ENCODE measurements at regions not wholly inside any gene's neighbourhood (a gene's known extent, or its start where the extent isn't known, plus 50 kb on each side); places are given as distances from the start of the nearest gene placed in this dataset.

- Histone ChIP-seq H3K9ac (replicated peaks; ENCODE audit: extremely low read depth, insufficient read depth, low read length) (no peak overlapping the region), H3K9me3 (replicated peaks; ENCODE audit: control insufficient read depth, insufficient read depth, low read length) (no peaks in the 10 kb centered on the region), H3K36me3 (ENCODE audit: control insufficient read depth in 2 of 2, extremely low read depth in 1 of 2, insufficient read depth in 2 of 2, low read length in 2 of 2) (no peaks in the 10 kb centered on the region), H3K4me3 (replicated peaks in 1 of 3; ENCODE audit: insufficient read depth in 1 of 3, low read depth in 1 of 3, low read length in 3 of 3) (no peak overlapping the region), H3K4me1 (ENCODE audit: control insufficient read depth, extremely low read depth, insufficient read depth, low read length) (no peaks in the 10 kb centered on the region), H3K9me1 (replicated peaks; ENCODE audit: control insufficient read depth, extremely low read depth, insufficient read depth, low read length) (no peaks in the 10 kb centered on the region), H3K27ac (ENCODE audit: insufficient read depth, low read depth, low read length) (no peak overlapping the region), H3K27me3 (ENCODE audit: control insufficient read depth in 2 of 2, insufficient read depth in 2 of 2, low read length in 2 of 2) (no peaks in the 10 kb centered on the region), H3K79me2 (ENCODE audit: control insufficient read depth, insufficient read depth, low read length) (no peaks in the 10 kb centered on the region), H4K20me1 (replicated peaks; ENCODE audit: control insufficient read depth, extremely low read depth, insufficient read depth, low read length) (no peaks in the 10 kb centered on the region), H3K4me2 (ENCODE audit: insufficient read depth, low read length) (no peak overlapping the region), H2AFZ (ENCODE audit: low read depth, low read length) (no peak overlapping the region)
- no TSS peak for BruUV-seq (replicated peaks)
- dilution Hi-C loops (cut with MboI; ENCODE audit: extremely low pct_ligation_motif_present, low sequenced_read_pairs): no loop called here
- no peak for DNase-seq (ENCODE audit: low read depth, low spot score)
- FAIRE-seq: no peak
- ChIA-PET CTCF (no interaction called here), POLR2A (no interaction called here)
- TF ChIP-seq EZH2 (IDR thresholded peaks at IDR 0.05; ENCODE audit: borderline replicate concordance, low read depth, low read length, severe bottlenecking) (no peak), FOS (IDR thresholded peaks at IDR 0.05; ENCODE audit: borderline replicate concordance, insufficient read depth, low read length) (no peak), MAX (IDR thresholded peaks at IDR 0.05; ENCODE audit: insufficient read depth, insufficient read length) (no peak), JUN (IDR thresholded peaks at IDR 0.05; ENCODE audit: borderline replicate concordance, insufficient read depth, insufficient read length, low read depth) (no peak), POLR2AphosphoS5 (IDR thresholded peaks at IDR 0.05; ENCODE audit: insufficient read depth, low read depth, low read length) (no peak), GATA2 (IDR thresholded peaks at IDR 0.05; ENCODE audit: insufficient read depth, insufficient read length, low read depth, low read length) (no peak), MYC (IDR thresholded peaks at IDR 0.05; ENCODE audit: low read depth, low read length) (no peak)
- intact Hi-C loops (cut with micrococcal nuclease): no loop called here
These were observed 507.8 kb upstream of the CNTN5 start for GRCh38 chr11:98512938-98513337.

GRCh38 chr11:98531576-98531975 is 489.2 kb upstream of the CNTN5 start:
- intact Hi-C loops (cut with micrococcal nuclease): no loop called here
- Histone ChIP-seq H3K9ac (replicated peaks; ENCODE audit: extremely low read depth, insufficient read depth, low read length) (no peak overlapping the region), H3K79me2 (ENCODE audit: control insufficient read depth, insufficient read depth, low read length) (no peaks in the 10 kb centered on the region), H4K20me1 (replicated peaks; ENCODE audit: control insufficient read depth, extremely low read depth, insufficient read depth, low read length) (no peaks in the 10 kb centered on the region), H3K27ac (ENCODE audit: insufficient read depth, low read depth, low read length) (no peak overlapping the region), H3K4me1 (ENCODE audit: control insufficient read depth, extremely low read depth, insufficient read depth, low read length) (no peaks in the 10 kb centered on the region), H3K9me3 (replicated peaks; ENCODE audit: control insufficient read depth, insufficient read depth, low read length) (no peaks in the 10 kb centered on the region), H3K9me1 (replicated peaks; ENCODE audit: control insufficient read depth, extremely low read depth, insufficient read depth, low read length) (no peaks in the 10 kb centered on the region), H3K36me3 (ENCODE audit: control insufficient read depth in 2 of 2, extremely low read depth in 1 of 2, insufficient read depth in 2 of 2, low read length in 2 of 2) (no peaks in the 10 kb centered on the region), H3K27me3 (ENCODE audit: control insufficient read depth in 2 of 2, insufficient read depth in 2 of 2, low read length in 2 of 2) (no peaks in the 10 kb centered on the region), H3K4me3 (replicated peaks in 1 of 3; ENCODE audit: insufficient read depth in 1 of 3, low read depth in 1 of 3, low read length in 3 of 3) (no peak overlapping the region), H3K4me2 (ENCODE audit: insufficient read depth, low read length) (no peak overlapping the region), H2AFZ (ENCODE audit: low read depth, low read length) (no peak overlapping the region)
- dilution Hi-C loops (cut with MboI; ENCODE audit: extremely low pct_ligation_motif_present, low sequenced_read_pairs): no loop called here
- ChIA-PET CTCF (no interaction called here), POLR2A (no interaction called here)
- FAIRE-seq: no peak
- no peak for DNase-seq (ENCODE audit: low read depth, low spot score)
- no TSS peak for BruUV-seq (replicated peaks)
- TF ChIP-seq GATA2 (IDR thresholded peaks at IDR 0.05; ENCODE audit: insufficient read depth, insufficient read length, low read depth, low read length) (no peak), MAX (IDR thresholded peaks at IDR 0.05; ENCODE audit: insufficient read depth, insufficient read length) (no peak), EZH2 (IDR thresholded peaks at IDR 0.05; ENCODE audit: borderline replicate concordance, low read depth, low read length, severe bottlenecking) (no peak), JUN (IDR thresholded peaks at IDR 0.05; ENCODE audit: borderline replicate concordance, insufficient read depth, insufficient read length, low read depth) (no peak), POLR2AphosphoS5 (IDR thresholded peaks at IDR 0.05; ENCODE audit: insufficient read depth, low read depth, low read length) (no peak), POLR2A (IDR thresholded peaks at IDR 0.05; ENCODE audit: low read depth, low read length) (no peak), MYC (IDR thresholded peaks at IDR 0.05; ENCODE audit: low read depth, low read length) (no peak), CTCF (IDR thresholded peaks at IDR 0.05; ENCODE audit: extremely low read depth in 1 of 2, insufficient read depth in 1 of 2, low read depth in 1 of 2, low read length in 2 of 2) (no peak), FOS (IDR thresholded peaks at IDR 0.05; ENCODE audit: borderline replicate concordance, insufficient read depth, low read length) (no peak)

Measured in endothelial cell of umbilical vein (primary cell).